ENCODE measurements at regions not wholly inside any gene's neighbourhood (a gene's known extent, or its start where the extent isn't known, plus 50 kb on each side); places are given as distances from the start of the nearest gene placed in this dataset.

DNA sequence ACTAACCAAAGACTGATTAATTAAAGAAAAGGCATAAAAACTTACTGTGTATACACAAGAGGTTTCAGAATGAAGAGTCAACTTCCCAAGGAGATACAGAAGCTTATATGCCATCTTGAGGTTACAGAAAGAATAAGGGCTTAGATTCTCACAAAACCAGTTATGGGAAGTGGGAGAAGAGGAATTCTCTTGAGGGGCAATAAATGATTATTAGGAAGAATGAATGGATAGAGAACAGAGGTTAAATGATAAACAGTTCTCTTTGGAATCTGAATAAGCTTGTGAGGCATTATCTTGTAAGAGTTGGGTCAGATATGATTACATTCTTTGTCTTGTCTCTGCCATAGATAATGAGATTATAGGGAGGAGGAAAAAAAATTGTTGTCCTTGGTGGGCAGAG lies 126.7 kb upstream of the SPATA16 start:
- H3K4me3 ChIP-seq (ENCODE audit: low read length in 3 of 3) = no peak overlapping the region
- no peaks in the 10 kb centered on the region for H3K4me1 ChIP-seq (ENCODE audit: control insufficient read depth in 2 of 3, insufficient read depth in 2 of 3, low read depth in 1 of 3, low read length in 3 of 3)
- DNase-seq = no peak
- H3K9ac ChIP-seq (ENCODE audit: low read length in 3 of 3) = no peak overlapping the region
- FAIRE-seq = no peak
- H3K9me3 ChIP-seq (ENCODE audit: control insufficient read depth in 2 of 3, insufficient read depth in 1 of 3, low read length in 3 of 3) = no peaks in the 10 kb centered on the region
- intact Hi-C loops (cut with DNase I) = no loop called here
- H3K27me3 ChIP-seq (ENCODE audit: control insufficient read depth, insufficient read depth, low read length) = no peaks in the 10 kb centered on the region
- H3K36me3 ChIP-seq (ENCODE audit: control insufficient read depth in 2 of 3, insufficient read depth in 3 of 3, low read length in 3 of 3) = no peaks in the 10 kb centered on the region
- no peak overlapping the region for H3K27ac ChIP-seq (ENCODE audit: low read depth in 2 of 2, low read length in 2 of 2)
- no peak for TF ChIP-seq CTCF (IDR thresholded peaks at IDR 0.05; ENCODE audit: borderline replicate concordance, extremely low read depth, insufficient read depth)

DNA sequence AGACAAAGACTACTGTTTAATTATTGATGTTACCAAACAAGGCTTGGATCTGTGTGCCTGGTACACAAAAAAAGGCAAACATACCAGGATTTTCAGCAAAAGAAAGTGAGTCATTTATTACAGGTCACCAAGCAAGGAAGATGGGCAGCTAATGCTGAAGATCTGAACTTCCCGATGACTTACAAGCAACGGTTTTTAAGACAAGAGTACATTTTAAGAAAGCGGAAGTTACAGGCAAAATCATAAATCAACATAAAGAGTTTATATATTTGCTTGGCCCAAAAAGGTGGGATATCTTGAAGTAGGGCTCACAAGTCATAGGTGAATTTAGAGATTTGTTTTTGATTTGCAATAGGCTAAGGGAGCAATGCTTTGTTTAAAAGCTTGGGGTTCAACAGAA lies 125.4 kb upstream of the SPATA16 start:
- Histone ChIP-seq H3K9me3 (ENCODE audit: control insufficient read depth in 2 of 3, insufficient read depth in 1 of 3, low read length in 3 of 3) (no peaks in the 10 kb centered on the region), H3K27ac (ENCODE audit: low read depth in 2 of 2, low read length in 2 of 2) (no peak overlapping the region)
- FAIRE-seq = no peak

GRCh38 chr3:173258697-173259096 lies 117.7 kb upstream of the SPATA16 start:
- intact Hi-C loops (cut with DNase I) = no loop called here
- FAIRE-seq (no peak), DNase-seq (peak in 1 of 5 donors; percentile 29)
- H3K27ac ChIP-seq (ENCODE audit: low read depth in 2 of 2, low read length in 2 of 2) = no peak overlapping the region
- TF ChIP-seq CTCF (IDR thresholded peaks at IDR 0.05; ENCODE audit: borderline replicate concordance, extremely low read depth, insufficient read depth) = no peak
- H3K4me3 ChIP-seq (ENCODE audit: low read length in 3 of 3) = no peak overlapping the region
- no peaks in the 10 kb centered on the region for H3K9me3 ChIP-seq (ENCODE audit: control insufficient read depth in 2 of 3, insufficient read depth in 1 of 3, low read length in 3 of 3)
- H3K4me1 ChIP-seq (ENCODE audit: control insufficient read depth in 2 of 3, insufficient read depth in 2 of 3, low read depth in 1 of 3, low read length in 3 of 3) = no peaks in the 10 kb centered on the region
- no peak overlapping the region for H3K9ac ChIP-seq (ENCODE audit: low read length in 3 of 3)
- H3K36me3 ChIP-seq (ENCODE audit: control insufficient read depth in 2 of 3, insufficient read depth in 3 of 3, low read length in 3 of 3) = no peaks in the 10 kb centered on the region
- no peaks in the 10 kb centered on the region for H3K27me3 ChIP-seq (ENCODE audit: control insufficient read depth, insufficient read depth, low read length)

More for the DNA sequence above, 125.4 kb upstream of the SPATA16 start:
- Histone ChIP-seq H3K36me3 (ENCODE audit: control insufficient read depth in 2 of 3, insufficient read depth in 3 of 3, low read length in 3 of 3) (no peaks in the 10 kb centered on the region), H3K4me1 (ENCODE audit: control insufficient read depth in 2 of 3, insufficient read depth in 2 of 3, low read depth in 1 of 3, low read length in 3 of 3) (no peaks in the 10 kb centered on the region), H3K4me3 (ENCODE audit: low read length in 3 of 3) (no peak overlapping the region), H3K27me3 (ENCODE audit: control insufficient read depth, insufficient read depth, low read length) (no peaks in the 10 kb centered on the region), H3K9ac (ENCODE audit: low read length in 3 of 3) (no peak overlapping the region)
- intact Hi-C loops (cut with DNase I) = no loop called here
- TF ChIP-seq CTCF (IDR thresholded peaks at IDR 0.05; ENCODE audit: borderline replicate concordance, extremely low read depth, insufficient read depth) = no peak
- no peak for DNase-seq

GRCh38 chr3:173257797-173258196 lies 116.8 kb upstream of the SPATA16 start:
- FAIRE-seq (no peak), DNase-seq (no peak)
- H3K9me3 ChIP-seq (ENCODE audit: control insufficient read depth in 2 of 3, insufficient read depth in 1 of 3, low read length in 3 of 3) = no peaks in the 10 kb centered on the region
- no peaks in the 10 kb centered on the region for H3K36me3 ChIP-seq (ENCODE audit: control insufficient read depth in 2 of 3, insufficient read depth in 3 of 3, low read length in 3 of 3)
- no peaks in the 10 kb centered on the region for H3K27me3 ChIP-seq (ENCODE audit: control insufficient read depth, insufficient read depth, low read length)
- no peaks in the 10 kb centered on the region for H3K4me1 ChIP-seq (ENCODE audit: control insufficient read depth in 2 of 3, insufficient read depth in 2 of 3, low read depth in 1 of 3, low read length in 3 of 3)
- intact Hi-C loops (cut with DNase I) = no loop called here
- H3K27ac ChIP-seq (ENCODE audit: low read depth in 2 of 2, low read length in 2 of 2) = no peak overlapping the region
- H3K9ac ChIP-seq (ENCODE audit: low read length in 3 of 3) = no peak overlapping the region
- TF ChIP-seq CTCF (IDR thresholded peaks at IDR 0.05; ENCODE audit: borderline replicate concordance, extremely low read depth, insufficient read depth) = no peak
- no peak overlapping the region for H3K4me3 ChIP-seq (ENCODE audit: low read length in 3 of 3)

Measured in kidney (tissue), 13 donors.